CD14-positive monocyte (primary cell): ENCODE measurements at regions not wholly inside any gene's neighbourhood (a gene's known extent, or its start where the extent isn't known, plus 50 kb on each side); places are given as distances from the start of the nearest gene placed in this dataset. TPM values are rescaled to one million over a fixed set of nuclear protein-coding genes. Genes with fewer than 3 reads are reported as not detected.

Experiments
- DNase-seq, 3 donors: peaks; one replicate each; pipeline ENCODE4 v3.0.0-alpha.2; 2011 to 2022
- H2AFZ ChIP-seq: 2 replicates; pipeline ENCODE4 v1.6.0; 2012; ENCODE audit warnings: mild to moderate bottlenecking, low read depth, low read length, inconsistent platforms; ENCODE audit not compliant: insufficient read depth, poor library complexity, severe bottlenecking
- H3K27ac ChIP-seq, 2 donors: 1 replicate in 1 of 2; 2 replicates in 1 of 2; pipeline ENCODE4 v1.5.1; 2012 to 2013; ENCODE audit warnings: low read length in 2 of 2, control low read depth in 1 of 2, inconsistent platforms in 1 of 2, low read depth in 1 of 2, mild to moderate bottlenecking in 1 of 2
- H3K27me3 ChIP-seq, 2 donors: one replicate each; pipeline versions ENCODE4 v1.6.0 to v1.6.1; 2011 to 2013; ENCODE audit warnings: low read length in 2 of 2; ENCODE audit not compliant: control insufficient read depth in 2 of 2, insufficient read depth in 2 of 2
- H3K36me3 ChIP-seq, 2 donors: replicated peaks in 1 of 2; 1 replicate in 1 of 2; 2 replicates in 1 of 2; pipeline versions ENCODE4 v1.5.1 to v1.6.1; 2012 to 2013; ENCODE audit warnings: low read length in 2 of 2, control low read depth in 1 of 2, inconsistent platforms in 1 of 2, mild to moderate bottlenecking in 1 of 2; ENCODE audit not compliant: insufficient read depth in 2 of 2, control insufficient read depth in 1 of 2
- H3K4me1 ChIP-seq, 2 donors: 1 replicate in 1 of 2; 2 replicates in 1 of 2; pipeline versions ENCODE4 v1.5.1 to v1.6.1; 2012 to 2013; ENCODE audit warnings: low read length in 2 of 2, control low read depth in 1 of 2, inconsistent platforms in 1 of 2, mild to moderate bottlenecking in 1 of 2, moderate library complexity in 1 of 2; ENCODE audit not compliant: insufficient read depth in 2 of 2, control insufficient read depth in 1 of 2
- H3K4me2 ChIP-seq: replicated peaks from 2 replicates; pipeline ENCODE3; 2012; ENCODE audit warnings: low read length, moderate library complexity, mild to moderate bottlenecking; ENCODE audit not compliant: poor library complexity, severe bottlenecking; ENCODE audit errors: extremely low read depth
- H3K4me3 ChIP-seq, 3 experiments: fragments of 200-600 bp in 1 of 3; sonication (generic) in 1 of 3; replicated peaks in 1 of 3; 1 replicate in 2 of 3; 2 replicates in 1 of 3; pipeline ENCODE4 v1.5.1; 2011 to 2013; ENCODE audit warnings: low read length in 3 of 3, mild to moderate bottlenecking in 3 of 3, control low read depth in 2 of 3, low read depth in 2 of 3, inconsistent platforms in 1 of 3, moderate library complexity in 1 of 3
- H3K79me2 ChIP-seq: 2 replicates; pipeline ENCODE4 v1.6.0; 2012; ENCODE audit warnings: mild to moderate bottlenecking, control low read depth, inconsistent platforms, low read length, moderate library complexity; ENCODE audit not compliant: insufficient read depth
- H3K9ac ChIP-seq: 2 replicates; pipeline ENCODE4 v1.6.0; 2017; ENCODE audit warnings: low read length, mild to moderate bottlenecking; ENCODE audit not compliant: insufficient read depth, poor library complexity, severe bottlenecking
- H3K9me3 ChIP-seq, 2 donors: replicated peaks in 1 of 2; 1 replicate in 1 of 2; 2 replicates in 1 of 2; pipeline versions ENCODE4 v1.5.1 to v1.6.1; 2012 to 2013; ENCODE audit warnings: low read length in 2 of 2, control low read depth in 1 of 2; ENCODE audit not compliant: control insufficient read depth in 1 of 2, insufficient read depth in 1 of 2
- H4K20me1 ChIP-seq: 2 replicates; pipeline ENCODE4 v1.6.0; 2012; ENCODE audit warnings: mild to moderate bottlenecking, low read length, control low read depth, moderate library complexity; ENCODE audit not compliant: insufficient read depth
- H3K27ac Mint-ChIP-seq, 7 donors: one replicate each; pipeline ENCODE4 v1.8.0; 2020; ENCODE audit warnings: mild to moderate bottlenecking in 7 of 7, mixed read lengths in 7 of 7, moderate library complexity in 6 of 7, inconsistent platforms in 2 of 7
- H3K27me3 Mint-ChIP-seq, 3 donors: one replicate each; pipeline ENCODE4 v1.8.0; 2021 to 2022; ENCODE audit warnings: low read depth in 3 of 3, mild to moderate bottlenecking in 3 of 3, mixed read lengths in 3 of 3, moderate library complexity in 3 of 3, inconsistent platforms in 1 of 3
- H3K36me3 Mint-ChIP-seq, 2 donors: one replicate each; pipeline ENCODE4 v1.8.0; 2020; ENCODE audit warnings: mixed read lengths in 2 of 2, inconsistent platforms in 1 of 2, mild to moderate bottlenecking in 1 of 2
- H3K4me1 Mint-ChIP-seq: one replicate; pipeline ENCODE4 v1.8.0; 2020; ENCODE audit warnings: mild to moderate bottlenecking, mixed read lengths
- H3K4me3 Mint-ChIP-seq, 2 donors: one replicate each; pipeline ENCODE4 v1.8.0; 2020; ENCODE audit warnings: mild to moderate bottlenecking in 2 of 2, mixed read lengths in 2 of 2, moderate library complexity in 1 of 2
- H3K9me3 Mint-ChIP-seq, 7 donors: one replicate each; pipeline ENCODE4 v1.8.0; 2020 to 2022; ENCODE audit warnings: mixed read lengths in 7 of 7, mild to moderate bottlenecking in 6 of 7, moderate library complexity in 6 of 7, inconsistent platforms in 2 of 7
- WGBS: methylation state at CpG from one replicate; pipeline ENCODE4 v1.1.5; 2013; ENCODE audit warnings: missing lambda C conversion rate; ENCODE audit not compliant: insufficient coverage; 5-methylcytosine and 5-hydroxymethylcytosine counted together
- intact Hi-C, 2 donors: fragments of 100-400 bp; cut with micrococcal nuclease; formaldehyde crosslinking; loops; one replicate each; pipeline versions ENCODE4 v1.15.0 to v1.15.1; 2023
- small RNA-seq: library from RNA; depleted of rRNA; stranded (forward); fragments of <200 nt; gene quantifications from one replicate; pipeline ENCODE3, GENCODE V24; 2012; ENCODE audit warnings: low read depth; ENCODE audit not compliant: insufficient read length
- TF ChIP-seq, protein P1 (sequence below): fragments of 200-600 bp; IDR thresholded peaks from one replicate; pipeline ENCODE4 v1.8.0; 2022; ENCODE audit warnings: antibody characterized with exemption, mild to moderate bottlenecking

DNA sequence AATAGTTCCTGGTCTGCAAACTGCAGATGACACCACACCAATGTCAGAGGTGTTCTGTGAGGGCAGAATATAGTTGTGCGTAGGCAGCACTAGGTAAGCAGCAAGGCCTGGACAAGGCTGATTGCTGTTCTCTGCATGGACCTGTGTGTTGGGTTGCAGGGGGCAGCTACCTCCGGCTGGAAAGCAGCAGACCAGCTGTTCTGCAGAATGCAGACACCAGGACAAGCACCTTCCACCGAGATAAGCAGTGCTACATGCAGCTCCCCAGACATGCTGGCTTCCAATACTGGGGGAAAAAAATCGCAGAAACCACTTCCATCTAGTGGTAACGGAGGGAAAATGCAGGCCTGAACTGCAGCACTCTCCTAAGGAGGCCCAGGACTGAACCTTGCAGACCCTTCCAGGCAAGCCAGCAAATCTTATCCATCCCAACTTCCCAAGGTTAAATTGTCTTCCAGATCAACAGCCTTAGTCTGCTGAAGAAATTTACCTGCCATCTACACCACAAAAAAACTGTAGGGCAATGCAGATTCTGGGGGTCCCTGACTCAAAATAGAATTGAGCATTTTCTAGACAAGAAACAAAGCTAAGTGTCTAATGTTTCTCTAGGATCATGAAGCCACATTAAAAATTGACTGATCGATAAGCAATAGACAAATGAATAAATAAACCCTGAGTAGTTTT is 50.5 kb upstream of the COBL start:
- Mint-ChIP-seq H3K9me3 (peaks cover 0 to 6% (median 0%) of the 10 kb centered on the region in 7 donors), H3K27ac (no peak overlapping the region), H3K4me3 (no peak overlapping the region), H3K4me1 (no peaks in the 10 kb centered on the region), H3K27me3 (peaks cover 0 to 4% (median 2%) of the 10 kb centered on the region in 3 donors), H3K36me3 (no peaks in the 10 kb centered on the region)
- TF ChIP-seq, protein P1, sequence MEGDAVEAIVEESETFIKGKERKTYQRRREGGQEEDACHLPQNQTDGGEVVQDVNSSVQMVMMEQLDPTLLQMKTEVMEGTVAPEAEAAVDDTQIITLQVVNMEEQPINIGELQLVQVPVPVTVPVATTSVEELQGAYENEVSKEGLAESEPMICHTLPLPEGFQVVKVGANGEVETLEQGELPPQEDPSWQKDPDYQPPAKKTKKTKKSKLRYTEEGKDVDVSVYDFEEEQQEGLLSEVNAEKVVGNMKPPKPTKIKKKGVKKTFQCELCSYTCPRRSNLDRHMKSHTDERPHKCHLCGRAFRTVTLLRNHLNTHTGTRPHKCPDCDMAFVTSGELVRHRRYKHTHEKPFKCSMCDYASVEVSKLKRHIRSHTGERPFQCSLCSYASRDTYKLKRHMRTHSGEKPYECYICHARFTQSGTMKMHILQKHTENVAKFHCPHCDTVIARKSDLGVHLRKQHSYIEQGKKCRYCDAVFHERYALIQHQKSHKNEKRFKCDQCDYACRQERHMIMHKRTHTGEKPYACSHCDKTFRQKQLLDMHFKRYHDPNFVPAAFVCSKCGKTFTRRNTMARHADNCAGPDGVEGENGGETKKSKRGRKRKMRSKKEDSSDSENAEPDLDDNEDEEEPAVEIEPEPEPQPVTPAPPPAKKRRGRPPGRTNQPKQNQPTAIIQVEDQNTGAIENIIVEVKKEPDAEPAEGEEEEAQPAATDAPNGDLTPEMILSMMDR: no peak
- Histone ChIP-seq H3K4me2 (no peak overlapping the region), H3K9ac (no peak overlapping the region), H3K9me3 (no peaks in the 10 kb centered on the region), H3K27me3 (no peaks in the 10 kb centered on the region), H3K27ac (no peak overlapping the region), H4K20me1 (no peaks in the 10 kb centered on the region), H3K36me3 (no peaks in the 10 kb centered on the region), H2AFZ (no peak overlapping the region), H3K4me3 (no peak overlapping the region), H3K4me1 (no peaks in the 10 kb centered on the region), H3K79me2 (no peaks in the 10 kb centered on the region)
- DNase-seq: no peak
- 25% methylated on average over 4 of the region's 6 CpGs for WGBS
- intact Hi-C loops: no loop called here

Small RNA genes lying in the stretch of these regions (small RNA-seq; reads per million reads assigned to genes)
- not detected for gene RF00322
- gene RN7SL292P: not detected
- gene ROBO2P1: not detected
